Ovary (tissue), 7 donors: ENCODE measurements at regions not wholly inside any gene's neighbourhood (a gene's known extent, or its start where the extent isn't known, plus 50 kb on each side); places are given as distances from the start of the nearest gene placed in this dataset.
"Not testable (repeated sequence)": the region's sequence is repeated elsewhere in the genome, so short reads cannot be mapped to it uniquely, and the experiment has no call there.

Experiments used
- DNase-seq, 5 donors: peaks; one replicate each; pipeline ENCODE4 v3.0.0-alpha.2; 2019 to 2020
- H3K27ac ChIP-seq, 2 donors: fragments of 200-600 bp; one replicate each; pipeline versions ENCODE4 v1.5.1 to v1.8.0; 2019 to 2022
- H3K27me3 ChIP-seq: fragments of 200-600 bp; one replicate; pipeline ENCODE4 v1.8.0; 2022
- H3K36me3 ChIP-seq: fragments of 200-600 bp; sonication (generic); one replicate; pipeline ENCODE4 v1.5.1; 2019
- H3K4me1 ChIP-seq: one replicate; pipeline ENCODE4 v1.8.1; 2013; ENCODE audit warnings: mild to moderate bottlenecking, moderate library complexity; ENCODE audit not compliant: insufficient read depth
- H3K4me3 ChIP-seq: fragments of 200-600 bp; sonication (generic); one replicate; pipeline ENCODE4 v1.5.1; 2017
- H3K9me3 ChIP-seq, 2 donors: fragments of 200-600 bp in 1 of 2; sonication (generic) in 1 of 2; one replicate each; pipeline versions ENCODE4 v1.5.1 to v1.8.1; 2013 to 2019; ENCODE audit warnings: mild to moderate bottlenecking in 1 of 2, moderate library complexity in 1 of 2
- EP300 ChIP-seq: sonication (generic); formaldehyde crosslinking; IDR thresholded peaks from one replicate; pipeline ENCODE4 v1.6.1; 2017; ENCODE audit warnings: antibody characterized with exemption
- POLR2A ChIP-seq: fragments of 450-650 bp; IDR thresholded peaks from one replicate; pipeline ENCODE4 v1.6.1; 2017; ENCODE audit warnings: antibody characterized with exemption, mild to moderate bottlenecking, moderate library complexity
- WGBS, 3 donors: extraction: QIAGEN DNeasy Blood & Tissue Kit in 1 of 3; methylation state at CpG; one replicate each; pipeline versions ENCODE4 v1.1.5 to v1.1.7; 2013 to 2017; 5-methylcytosine and 5-hydroxymethylcytosine counted together
- intact Hi-C, 4 donors: fragments of 100-400 bp; cut with DNase I; formaldehyde crosslinking; loops; one replicate each; pipeline versions ENCODE4 v1.11.0 to v1.15.1; 2022 to 2023
- TF ChIP-seq, protein P1 (sequence below), 3 donors: fragments of 450-650 bp in 2 of 3; fragments of 200-600 bp in 1 of 3; IDR thresholded peaks; one replicate each; pipeline versions ENCODE4 v1.5.1 to v1.8.0; 2016 to 2022; ENCODE audit warnings: antibody characterized with exemption in 3 of 3, mild to moderate bottlenecking in 1 of 3
- donor health status: DM: no; HTN: no; CAD: no; lungs with moderate emphysema.
- donor health status: DM: no; HTN: no; CAD: no.
- donor health status: Bipolar disorder and iron deficiency.
- donor health status: DM: no; HTN: no; CAD: no.
- donor health status: DM: yes; HTN: yes; CAD: no.

- no peaks in the 10 kb centered on the region for H3K27me3 ChIP-seq
- H3K4me1 ChIP-seq = no peaks in the 10 kb centered on the region
- no peak overlapping the region for H3K27ac ChIP-seq
- H3K9me3 ChIP-seq = no peaks in the 10 kb centered on the region
- H3K36me3 ChIP-seq = no peaks in the 10 kb centered on the region
- 2 to 16% (median 7%) methylated on average over 11 of the region's 11 CpGs for WGBS, 3 donors
- TF ChIP-seq POLR2A (no peak), EP300 (no peak)
- TF ChIP-seq, protein P1, sequence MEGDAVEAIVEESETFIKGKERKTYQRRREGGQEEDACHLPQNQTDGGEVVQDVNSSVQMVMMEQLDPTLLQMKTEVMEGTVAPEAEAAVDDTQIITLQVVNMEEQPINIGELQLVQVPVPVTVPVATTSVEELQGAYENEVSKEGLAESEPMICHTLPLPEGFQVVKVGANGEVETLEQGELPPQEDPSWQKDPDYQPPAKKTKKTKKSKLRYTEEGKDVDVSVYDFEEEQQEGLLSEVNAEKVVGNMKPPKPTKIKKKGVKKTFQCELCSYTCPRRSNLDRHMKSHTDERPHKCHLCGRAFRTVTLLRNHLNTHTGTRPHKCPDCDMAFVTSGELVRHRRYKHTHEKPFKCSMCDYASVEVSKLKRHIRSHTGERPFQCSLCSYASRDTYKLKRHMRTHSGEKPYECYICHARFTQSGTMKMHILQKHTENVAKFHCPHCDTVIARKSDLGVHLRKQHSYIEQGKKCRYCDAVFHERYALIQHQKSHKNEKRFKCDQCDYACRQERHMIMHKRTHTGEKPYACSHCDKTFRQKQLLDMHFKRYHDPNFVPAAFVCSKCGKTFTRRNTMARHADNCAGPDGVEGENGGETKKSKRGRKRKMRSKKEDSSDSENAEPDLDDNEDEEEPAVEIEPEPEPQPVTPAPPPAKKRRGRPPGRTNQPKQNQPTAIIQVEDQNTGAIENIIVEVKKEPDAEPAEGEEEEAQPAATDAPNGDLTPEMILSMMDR (IDR thresholded peaks at IDR 0.05) = no peak
- intact Hi-C loops = no loop called here
- peak in 3 of 5 donors; percentile 39 to 46 (median 43) for DNase-seq
- no peak overlapping the region for H3K4me3 ChIP-seq
Observed at GRCh38 chr2:241965931-241966412, 96.4 kb downstream of the RTP5 start.

DNA sequence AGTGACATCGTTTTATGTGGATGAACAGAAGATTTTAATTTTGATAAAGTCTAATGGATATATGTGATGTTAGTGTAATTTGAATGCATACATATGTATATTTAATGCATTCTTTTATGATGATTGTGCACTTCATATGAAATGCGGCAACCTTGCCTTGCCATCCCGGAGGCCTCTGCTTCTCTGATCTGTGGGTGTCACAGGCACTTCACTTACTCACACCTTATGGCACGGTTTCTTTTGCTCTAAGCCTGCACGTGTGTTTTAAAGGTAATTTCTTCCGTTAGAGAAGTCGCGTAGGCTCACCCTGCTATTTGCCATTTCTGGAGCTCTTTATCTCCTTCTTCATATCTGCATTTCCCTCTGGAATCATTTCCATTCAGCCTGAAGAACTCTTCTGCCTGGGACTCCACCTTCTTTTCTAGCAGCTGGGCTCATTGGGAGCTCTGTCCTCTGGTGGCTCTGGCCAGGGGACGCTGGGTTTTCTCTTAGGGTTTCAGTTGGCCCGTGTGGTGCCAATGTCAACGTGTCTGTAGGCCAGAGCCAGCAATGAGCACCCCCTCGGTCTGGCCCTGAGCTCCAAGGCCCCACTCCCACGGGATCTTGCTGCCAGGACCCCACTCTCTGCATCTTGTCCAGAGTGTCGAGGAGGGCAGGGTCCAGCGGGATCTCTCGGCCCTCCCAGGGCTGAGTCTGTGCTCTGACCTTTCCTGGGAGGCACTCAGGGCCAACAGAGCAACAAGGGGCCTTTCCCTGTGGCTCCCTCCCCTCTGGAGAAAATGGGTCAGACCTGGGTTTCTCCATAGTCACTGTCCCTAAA lies 97.3 kb downstream of the RTP5 start:
- H3K27ac ChIP-seq = no peak overlapping the region
- intact Hi-C loops = no loop called here
- no peaks in the 10 kb centered on the region for H3K36me3 ChIP-seq
- H3K4me1 ChIP-seq = no peaks in the 10 kb centered on the region
- no peaks in the 10 kb centered on the region for H3K9me3 ChIP-seq
- no peak for TF ChIP-seq EP300
- TF ChIP-seq, protein P1 (IDR thresholded peaks at IDR 0.05) = no peak
- no peak for TF ChIP-seq POLR2A
- H3K27me3 ChIP-seq = no peaks in the 10 kb centered on the region
- DNase-seq = no peak
- no peak overlapping the region for H3K4me3 ChIP-seq
- 84 to 89% (median 88%) methylated on average over 16 of the region's 16 CpGs for WGBS, 3 donors

DNA sequence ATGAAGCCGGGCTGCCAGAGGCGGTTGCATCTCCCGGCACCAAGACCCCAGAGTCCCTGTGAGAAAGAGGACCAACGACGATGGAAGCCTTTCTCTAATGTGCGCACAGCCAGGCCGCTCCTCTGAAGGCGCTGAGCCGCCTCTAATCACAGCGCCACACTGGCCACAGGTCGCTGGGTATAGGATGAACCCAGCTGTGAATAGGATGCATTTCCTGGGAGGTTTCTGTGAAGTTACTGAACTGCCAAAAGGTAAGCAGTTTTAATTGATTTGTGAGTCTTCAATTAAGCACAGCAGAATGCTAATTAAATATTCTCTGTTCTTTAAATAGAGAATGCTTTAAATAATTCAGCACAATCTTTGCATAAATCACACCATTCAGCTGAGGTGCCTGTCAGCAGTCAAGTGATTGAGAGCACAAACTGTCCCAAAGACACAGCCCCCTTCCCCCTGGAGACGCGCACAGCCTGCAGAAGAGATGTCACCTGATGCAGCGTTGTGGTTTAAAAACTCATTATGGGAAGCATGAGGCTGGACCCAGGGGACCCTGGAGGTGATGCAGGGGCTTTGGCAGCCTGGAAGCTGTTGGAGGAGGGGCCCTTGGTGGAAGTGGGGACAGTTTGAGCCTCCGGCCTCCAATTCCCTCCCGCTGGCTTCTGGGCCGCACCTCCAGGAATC lies 98.1 kb downstream of the RTP5 start:
- intact Hi-C loops = no loop called here
- Histone ChIP-seq H3K36me3 (no peaks in the 10 kb centered on the region), H3K27ac (no peak overlapping the region), H3K9me3 (no peaks in the 10 kb centered on the region), H3K4me3 (no peak overlapping the region), H3K27me3 (no peaks in the 10 kb centered on the region), H3K4me1 (no peaks in the 10 kb centered on the region)
- DNase-seq = no peak
- 93 to 95% (median 94%) methylated on average over 17 of the region's 17 CpGs for WGBS, 3 donors
- TF ChIP-seq EP300 (no peak), POLR2A (no peak)
- TF ChIP-seq, protein P1 (IDR thresholded peaks at IDR 0.05) = no peak

DNA sequence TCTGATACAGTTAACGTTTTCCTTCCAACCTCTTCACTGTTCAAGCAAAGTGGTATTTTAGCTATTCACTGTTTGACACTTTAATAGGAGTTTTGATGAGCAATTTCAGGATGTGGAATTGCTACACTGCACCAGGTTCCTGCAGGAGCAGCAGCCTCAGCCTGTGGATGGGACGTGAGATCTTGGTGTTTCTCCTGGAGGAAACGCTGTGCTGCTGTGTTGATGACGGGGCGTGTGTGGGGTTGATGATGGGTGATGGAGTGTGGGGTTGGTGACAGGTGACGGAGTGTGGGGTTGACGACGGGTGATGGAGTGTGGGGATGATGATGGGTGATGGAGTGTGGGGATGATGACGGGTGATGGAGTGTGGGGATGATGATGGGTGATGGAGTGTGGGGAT lies 98.9 kb downstream of the RTP5 start:
- H3K27ac ChIP-seq = no peak overlapping the region
- H3K9me3 ChIP-seq = no peaks in the 10 kb centered on the region
- intact Hi-C loops = no loop called here
- H3K4me3 ChIP-seq = no peak overlapping the region
- WGBS, 3 donors = 91 to 98% (median 92%) methylated on average over 9 of the region's 9 CpGs
- H3K27me3 ChIP-seq = no peaks in the 10 kb centered on the region
- H3K4me1 ChIP-seq = no peaks in the 10 kb centered on the region
- no peaks in the 10 kb centered on the region for H3K36me3 ChIP-seq
- no peak for DNase-seq
- TF ChIP-seq EP300 = no peak
- TF ChIP-seq POLR2A = no peak
- TF ChIP-seq, protein P1 (IDR thresholded peaks at IDR 0.05) = no peak

- DNase-seq, H3K27me3 ChIP-seq, H3K4me1 ChIP-seq, intact Hi-C loops, H3K27ac ChIP-seq, H3K36me3 ChIP-seq, H3K9me3 ChIP-seq, H3K4me3 ChIP-seq: not testable (repeated sequence)
- 91 to 97% (median 96%) methylated on average over 6 of the region's 6 CpGs for WGBS, 3 donors
Observed at GRCh38 chr2:241969182-241969581, 99.7 kb downstream of the RTP5 start.
